ENCODE measurements at regions not wholly inside any gene's neighbourhood (a gene's known extent, or its start where the extent isn't known, plus 50 kb on each side); places are given as distances from the start of the nearest gene placed in this dataset.

- no peak for TF ChIP-seq CTCF (IDR thresholded peaks at IDR 0.05)
- TF ChIP-seq POLR2AphosphoS5 (IDR thresholded peaks at IDR 0.05): no peak
These were observed 244.9 kb upstream of the ANKRD55 start for GRCh38 chr5:56478062-56478461.

Measured in stomach (tissue), 4 donors.